ENCODE measurements at regions not wholly inside any gene's neighbourhood (a gene's known extent, or its start where the extent isn't known, plus 50 kb on each side); places are given as distances from the start of the nearest gene placed in this dataset.

DNA sequence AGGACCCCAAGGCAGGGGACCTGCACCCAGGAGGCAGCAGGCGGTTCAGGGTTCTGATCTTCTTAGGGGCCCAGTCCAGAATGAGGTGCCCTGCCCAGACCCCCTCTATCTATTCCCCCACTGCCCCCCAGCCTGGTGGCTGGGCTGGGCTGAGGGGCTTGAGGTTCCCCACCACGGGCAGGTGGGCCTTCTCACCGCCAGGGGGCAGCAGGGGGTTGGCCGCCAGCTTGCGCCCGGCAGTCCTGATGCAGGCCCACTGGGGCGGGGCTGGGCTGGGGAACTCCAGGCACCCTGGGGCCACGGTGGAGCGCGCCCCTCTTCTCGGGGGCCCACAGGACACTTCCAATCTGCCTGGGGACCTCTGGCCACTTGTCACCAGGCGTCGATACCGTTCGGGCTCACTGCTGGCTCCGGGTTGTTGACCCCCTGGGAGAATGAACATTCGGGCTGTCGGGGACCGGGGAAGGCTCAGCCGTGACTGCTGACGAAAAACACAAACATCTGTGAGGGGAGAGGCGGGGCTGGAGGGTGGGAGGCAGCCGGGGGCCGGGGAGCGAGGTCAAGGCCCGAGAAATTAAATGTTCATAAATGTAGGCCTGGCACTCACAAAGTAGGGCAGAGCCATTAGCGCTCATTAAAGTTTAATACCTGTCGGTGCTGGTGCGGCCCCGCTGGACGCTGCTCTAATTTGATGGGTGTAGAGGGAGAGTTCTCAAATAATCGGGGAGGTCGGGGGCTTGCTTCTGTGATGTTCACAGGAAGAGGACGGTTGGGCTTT, 219.3 kb upstream of the GSE1 start:
- TF ChIP-seq, protein P1, sequence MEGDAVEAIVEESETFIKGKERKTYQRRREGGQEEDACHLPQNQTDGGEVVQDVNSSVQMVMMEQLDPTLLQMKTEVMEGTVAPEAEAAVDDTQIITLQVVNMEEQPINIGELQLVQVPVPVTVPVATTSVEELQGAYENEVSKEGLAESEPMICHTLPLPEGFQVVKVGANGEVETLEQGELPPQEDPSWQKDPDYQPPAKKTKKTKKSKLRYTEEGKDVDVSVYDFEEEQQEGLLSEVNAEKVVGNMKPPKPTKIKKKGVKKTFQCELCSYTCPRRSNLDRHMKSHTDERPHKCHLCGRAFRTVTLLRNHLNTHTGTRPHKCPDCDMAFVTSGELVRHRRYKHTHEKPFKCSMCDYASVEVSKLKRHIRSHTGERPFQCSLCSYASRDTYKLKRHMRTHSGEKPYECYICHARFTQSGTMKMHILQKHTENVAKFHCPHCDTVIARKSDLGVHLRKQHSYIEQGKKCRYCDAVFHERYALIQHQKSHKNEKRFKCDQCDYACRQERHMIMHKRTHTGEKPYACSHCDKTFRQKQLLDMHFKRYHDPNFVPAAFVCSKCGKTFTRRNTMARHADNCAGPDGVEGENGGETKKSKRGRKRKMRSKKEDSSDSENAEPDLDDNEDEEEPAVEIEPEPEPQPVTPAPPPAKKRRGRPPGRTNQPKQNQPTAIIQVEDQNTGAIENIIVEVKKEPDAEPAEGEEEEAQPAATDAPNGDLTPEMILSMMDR (IDR thresholded peaks at IDR 0.05), result peak; percentile 92
- no peak for TF ChIP-seq POLR2AphosphoS5 (IDR thresholded peaks at IDR 0.05; ENCODE audit: low read depth, low read length)
- DNase-seq (ENCODE audit: low read depth, low spot score), result no peak
- ATAC-seq, result peak; percentile 35; the same call in 1 of the 2 replicates
- Histone ChIP-seq H3K9me3 (ENCODE audit: control insufficient read depth, insufficient read depth, low read depth, low read length) (no peaks in the 10 kb centered on the region), H3K4me3 (ENCODE audit: low read depth in 2 of 2, low read length in 2 of 2) (no peak overlapping the region), H3K36me3 (ENCODE audit: control insufficient read depth, insufficient read depth, low read length) (no peaks in the 10 kb centered on the region), H3K27me3 (ENCODE audit: control insufficient read depth, insufficient read depth, low read length) (no peaks in the 10 kb centered on the region), H3K27ac (ENCODE audit: low read length) (peak overlapping the region; percentile 63; the same call in 1 of the 2 replicates), H3K4me1 (ENCODE audit: control insufficient read depth, insufficient read depth, low read length) (peaks cover 37% of the 10 kb centered on the region)
- no TSS peak for BruUV-seq (replicated peaks)
- in situ Hi-C loops (cut with HindIII; ENCODE audit: low pct_unique_long_range_greater_than_20kb, low sequenced_read_pairs), result no loop called here
- POLR2A ChIA-PET, result no interaction called here
- intact Hi-C loops (cut with micrococcal nuclease; ENCODE audit: unreplicated experiment), result no loop called here
- CTCF ChIA-PET, result interaction anchor here (0.6 kb wide), 2 partner anchors 91 to 160 kb away, joined by 3 read pairs; no protein-coding TSS in a partner anchor

DNA sequence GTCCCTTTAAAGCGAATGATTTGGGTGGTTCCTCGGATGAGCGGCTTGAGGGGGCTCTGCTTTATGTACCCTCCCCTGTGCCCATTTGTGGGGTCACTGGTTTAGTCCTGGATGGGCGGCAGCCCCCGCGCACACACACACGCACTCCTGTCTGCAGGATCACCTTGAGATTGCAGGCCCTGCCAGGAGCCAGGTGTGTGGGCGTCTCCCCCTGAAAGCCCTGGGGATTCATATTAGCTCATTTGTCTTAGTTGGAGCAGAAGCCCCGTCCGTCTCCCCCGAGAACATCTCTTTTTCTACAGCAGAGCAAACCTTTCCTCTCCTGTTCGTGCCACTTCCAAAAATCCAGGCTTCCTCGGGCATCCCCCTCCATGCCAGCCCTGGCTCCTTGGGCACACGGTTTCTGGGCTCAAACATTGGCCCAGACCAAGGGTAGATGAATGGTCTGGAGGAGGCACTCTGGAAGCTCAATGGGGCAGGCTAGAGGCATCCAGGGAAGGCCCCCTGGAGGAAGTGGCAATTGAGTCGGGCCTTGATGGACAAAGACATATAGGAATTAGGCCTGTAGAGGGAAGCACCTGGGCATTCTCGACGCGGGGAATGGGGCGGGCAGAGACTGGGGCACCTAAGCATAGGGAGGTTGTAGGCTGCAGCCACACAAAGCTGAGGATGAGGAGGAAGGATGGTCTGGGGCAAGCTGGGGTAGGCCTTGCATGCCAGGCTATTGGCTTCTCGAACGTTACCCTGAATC, 218.5 kb upstream of the GSE1 start:
- DNase-seq (ENCODE audit: low read depth, low spot score) (no peak), ATAC-seq (no peak)
- CTCF ChIA-PET, result interaction anchor here (0.6 to 0.8 kb wide), 2 partner anchors 47 to 660 kb away, joined by 3 to 5 read pairs; no protein-coding TSS in a partner anchor
- H3K4me3 ChIP-seq (ENCODE audit: low read depth in 2 of 2, low read length in 2 of 2), result no peak overlapping the region
- H3K36me3 ChIP-seq (ENCODE audit: control insufficient read depth, insufficient read depth, low read length), result no peaks in the 10 kb centered on the region
- H3K9me3 ChIP-seq (ENCODE audit: control insufficient read depth, insufficient read depth, low read depth, low read length), result no peaks in the 10 kb centered on the region
- intact Hi-C loops (cut with micrococcal nuclease; ENCODE audit: unreplicated experiment) (no loop called here), in situ Hi-C loops (cut with HindIII; ENCODE audit: low pct_unique_long_range_greater_than_20kb, low sequenced_read_pairs) (no loop called here)
- peak overlapping the region; percentile 63 for H3K27ac ChIP-seq (ENCODE audit: low read length)
- BruUV-seq (replicated peaks), result no TSS peak
- H3K4me1 ChIP-seq (ENCODE audit: control insufficient read depth, insufficient read depth, low read length), result peaks cover 37% of the 10 kb centered on the region
- TF ChIP-seq, protein P1 (IDR thresholded peaks at IDR 0.05), result no peak
- TF ChIP-seq SIN3A (IDR thresholded peaks at IDR 0.05; ENCODE audit: borderline replicate concordance, insufficient read depth, low read depth, low read length) (no peak), REST (IDR thresholded peaks at IDR 0.05; ENCODE audit: insufficient read depth in 1 of 2, low read depth in 2 of 2, low read length in 1 of 2) (no peak), POLR2AphosphoS5 (IDR thresholded peaks at IDR 0.05; ENCODE audit: low read depth, low read length) (no peak)
- POLR2A ChIA-PET, result no interaction called here
- no peaks in the 10 kb centered on the region for H3K27me3 ChIP-seq (ENCODE audit: control insufficient read depth, insufficient read depth, low read length)
